Embryonic facial prominence (tissue), 1 donor: ENCODE measurements at regions not wholly inside any gene's neighbourhood (a gene's known extent, or its start where the extent isn't known, plus 50 kb on each side); places are given as distances from the start of the nearest gene placed in this dataset.
"Not testable (repeated sequence)": the region's sequence is repeated elsewhere in the genome, so short reads cannot be mapped to it uniquely, and the experiment has no call there.

Source experiments
- DNase-seq: peaks from one replicate; pipeline ENCODE4 v3.0.0-alpha.2; 2016; ENCODE audit errors: extremely low spot score

DNA sequence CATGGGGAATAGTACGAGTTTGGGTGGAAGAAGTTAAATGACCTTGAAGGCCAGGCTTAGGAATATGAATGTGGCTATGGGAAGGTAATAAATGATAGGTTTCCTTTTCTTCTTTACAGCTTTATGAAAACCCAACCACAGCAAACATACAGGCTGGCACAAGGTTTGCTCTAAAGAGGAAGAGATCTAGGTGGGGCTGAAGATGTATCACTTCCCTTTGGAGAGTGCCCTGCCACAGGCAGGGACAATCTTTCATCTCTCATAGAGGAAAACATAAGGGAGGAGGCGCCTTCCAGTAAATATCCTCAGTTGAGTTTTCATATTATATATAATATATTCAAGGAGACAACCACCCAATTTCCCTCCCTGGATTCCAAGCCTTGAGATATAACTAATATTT, 72.9 kb upstream of the FRMD6 start:
- no peak for DNase-seq

DNA sequence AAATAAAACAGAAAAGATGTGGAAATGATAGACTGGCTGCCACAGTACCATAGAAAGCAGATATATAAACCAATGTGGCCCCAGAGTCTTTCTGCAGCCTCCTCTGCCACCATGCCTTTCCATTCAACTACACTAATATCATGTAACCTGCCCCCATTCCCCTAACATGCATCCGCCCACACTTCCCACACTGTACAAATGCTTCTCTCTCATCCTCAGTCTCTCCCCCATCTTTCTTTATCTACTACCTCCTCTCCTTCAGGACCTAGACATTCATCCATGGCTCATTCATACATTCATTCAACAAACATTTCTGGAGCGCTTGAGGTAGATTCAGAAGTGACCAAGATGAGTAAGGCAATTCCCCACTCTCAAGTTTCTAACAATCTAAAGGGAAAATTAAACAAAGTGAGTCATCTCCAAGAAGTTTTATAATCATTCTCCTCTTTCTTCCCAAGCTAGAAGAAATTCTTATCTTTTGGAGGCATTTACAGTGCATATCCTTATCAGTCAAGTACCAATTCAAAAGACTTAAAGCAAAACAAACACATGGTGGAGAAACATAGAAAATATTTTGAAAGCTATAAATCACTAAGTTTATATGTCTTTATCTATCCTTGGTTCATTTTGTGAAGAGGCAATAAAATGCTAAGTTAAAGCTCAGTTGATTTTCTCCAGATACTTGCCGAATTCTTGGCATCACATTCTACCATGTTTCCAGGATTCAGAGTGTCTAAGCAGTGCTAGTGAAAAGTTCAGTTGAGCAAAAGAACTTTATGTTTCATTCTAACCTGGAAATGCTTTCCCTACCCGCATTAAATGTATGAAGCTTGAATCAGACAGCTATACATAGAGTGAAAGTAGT, 70.5 kb upstream of the FRMD6 start:
- no peak for DNase-seq

DNA sequence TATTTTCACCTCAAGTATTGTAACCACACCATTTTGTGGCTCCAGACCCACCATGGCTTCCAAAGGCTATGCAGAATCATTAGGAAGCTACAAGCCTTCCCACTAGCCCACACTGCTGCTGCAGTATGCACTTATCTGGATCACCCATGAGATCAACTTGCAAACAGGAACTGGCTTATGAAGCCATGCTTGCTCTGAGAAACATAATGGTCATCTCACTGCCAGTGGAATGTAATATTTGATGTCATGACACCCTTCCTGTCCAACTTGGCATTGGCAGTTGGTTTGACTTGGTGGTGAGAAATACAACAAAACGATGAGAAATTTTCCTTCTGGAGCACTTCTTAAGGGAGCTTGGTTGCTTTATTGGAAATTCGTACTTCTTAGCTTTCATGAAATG, 69.3 kb upstream of the FRMD6 start:
- no peak for DNase-seq

DNA sequence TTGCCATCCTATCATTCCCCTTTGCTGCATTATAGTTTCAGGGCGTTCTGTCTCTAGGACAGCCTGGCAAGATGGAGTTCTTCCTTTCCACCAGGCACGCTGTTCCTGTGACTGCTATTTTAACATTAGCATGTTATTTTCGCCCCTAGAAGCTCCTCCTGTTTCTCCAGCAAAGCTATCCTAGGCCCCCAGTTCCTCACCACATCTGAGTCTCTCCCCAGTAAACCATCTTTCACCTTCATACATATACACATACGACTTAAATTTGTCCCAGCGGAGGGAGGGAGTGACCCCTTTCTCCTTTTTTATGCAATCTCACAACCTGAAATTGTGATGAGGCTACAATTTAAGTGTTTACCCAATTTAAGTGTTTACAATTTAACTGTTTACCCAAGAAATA, 66.7 kb upstream of the FRMD6 start:
- DNase-seq = no peak

DNA sequence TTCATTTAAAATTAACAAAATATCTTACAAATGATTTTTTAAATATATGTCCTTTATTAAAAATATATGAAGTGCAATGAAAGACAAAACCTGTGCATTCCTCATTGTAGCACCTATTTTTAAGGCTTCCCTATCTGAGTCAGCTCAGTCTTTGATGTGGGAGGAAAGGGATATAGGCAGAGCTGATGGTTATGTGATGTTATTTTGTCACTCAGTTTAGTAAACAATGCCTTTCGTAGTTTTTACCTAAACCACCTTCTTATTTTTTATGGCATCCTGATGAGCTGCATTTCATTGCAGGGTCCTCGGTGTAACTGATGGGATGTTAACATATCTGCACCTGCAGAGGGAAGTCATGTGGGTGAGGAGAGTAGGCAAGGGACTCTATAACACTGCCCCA, 58.9 kb upstream of the FRMD6 start:
- no peak for DNase-seq

DNA sequence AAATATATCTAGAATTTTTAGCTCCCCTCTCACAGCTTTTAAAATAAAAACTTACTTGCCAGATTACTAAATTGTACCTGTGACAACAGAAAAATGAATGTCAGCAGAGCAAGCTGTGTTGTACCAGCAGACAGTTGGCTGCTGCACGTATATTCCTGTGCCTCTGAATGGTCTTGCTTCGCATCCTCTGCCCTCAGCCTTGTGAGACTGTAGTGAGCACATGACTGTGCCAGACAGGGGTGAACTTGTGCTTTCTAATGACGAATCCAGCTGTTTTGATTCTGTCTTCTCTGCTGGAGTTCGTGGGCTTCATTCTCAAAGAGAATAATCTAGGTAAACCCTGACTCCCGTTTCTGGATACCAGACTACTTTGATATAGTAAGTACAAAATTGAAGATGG, 58.3 kb upstream of the FRMD6 start:
- DNase-seq = no peak

DNA sequence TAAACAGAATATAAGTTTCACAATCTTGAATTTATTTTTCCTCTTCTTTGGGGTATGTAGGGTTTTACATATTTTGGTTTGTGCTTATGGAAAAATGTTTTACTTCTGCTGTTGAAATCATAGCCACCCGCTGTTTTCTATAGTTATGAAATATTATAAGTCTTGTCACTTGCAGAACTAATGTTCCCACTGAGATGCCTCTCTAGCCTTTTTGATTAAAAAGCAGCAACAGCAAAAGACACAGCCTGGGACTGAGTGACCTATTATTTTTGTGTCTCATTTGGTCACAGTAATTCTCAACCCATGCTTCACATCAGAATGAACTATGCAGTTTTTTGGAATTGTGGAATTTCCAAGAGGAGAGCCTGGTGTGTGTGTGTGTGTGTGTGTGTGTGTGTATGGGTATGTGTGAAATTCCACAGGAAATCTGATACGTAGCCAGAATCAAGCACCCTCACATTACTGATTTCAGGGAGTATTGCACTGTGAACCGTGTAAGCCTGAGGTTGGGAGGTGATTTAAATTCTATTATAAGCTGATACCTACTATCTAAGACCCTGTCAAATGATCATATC, 55.7 kb upstream of the FRMD6 start:
- DNase-seq = no peak

DNA sequence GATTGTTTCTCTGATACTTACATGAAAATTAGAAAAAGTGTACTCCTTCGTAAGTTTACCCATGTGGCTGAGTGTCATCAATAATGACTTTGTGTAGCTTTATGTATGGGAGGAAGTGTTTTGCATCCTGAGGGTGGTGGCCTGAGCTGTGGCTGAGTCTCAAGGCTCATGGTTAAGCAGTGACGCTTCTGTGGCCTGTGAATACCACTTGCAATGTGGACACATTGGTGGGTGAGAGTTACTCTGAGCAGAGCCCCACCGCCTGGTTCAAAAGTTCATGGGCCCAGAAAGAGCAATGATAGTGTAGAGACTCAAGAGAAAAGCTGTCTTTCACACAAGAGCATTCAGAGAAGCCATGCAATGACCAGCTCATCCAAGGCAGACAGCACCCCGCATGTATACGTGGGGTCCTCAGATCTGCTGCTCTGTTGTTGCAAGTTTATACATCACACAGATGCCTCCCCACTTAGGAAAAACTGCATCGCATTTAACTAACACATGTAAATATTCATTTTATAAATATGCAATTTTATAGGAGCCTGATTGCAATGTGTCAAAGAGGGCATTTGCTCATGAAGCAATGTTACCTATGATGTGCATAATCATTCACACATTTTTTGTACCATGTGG, 55.1 kb upstream of the FRMD6 start:
- DNase-seq = no peak

DNA sequence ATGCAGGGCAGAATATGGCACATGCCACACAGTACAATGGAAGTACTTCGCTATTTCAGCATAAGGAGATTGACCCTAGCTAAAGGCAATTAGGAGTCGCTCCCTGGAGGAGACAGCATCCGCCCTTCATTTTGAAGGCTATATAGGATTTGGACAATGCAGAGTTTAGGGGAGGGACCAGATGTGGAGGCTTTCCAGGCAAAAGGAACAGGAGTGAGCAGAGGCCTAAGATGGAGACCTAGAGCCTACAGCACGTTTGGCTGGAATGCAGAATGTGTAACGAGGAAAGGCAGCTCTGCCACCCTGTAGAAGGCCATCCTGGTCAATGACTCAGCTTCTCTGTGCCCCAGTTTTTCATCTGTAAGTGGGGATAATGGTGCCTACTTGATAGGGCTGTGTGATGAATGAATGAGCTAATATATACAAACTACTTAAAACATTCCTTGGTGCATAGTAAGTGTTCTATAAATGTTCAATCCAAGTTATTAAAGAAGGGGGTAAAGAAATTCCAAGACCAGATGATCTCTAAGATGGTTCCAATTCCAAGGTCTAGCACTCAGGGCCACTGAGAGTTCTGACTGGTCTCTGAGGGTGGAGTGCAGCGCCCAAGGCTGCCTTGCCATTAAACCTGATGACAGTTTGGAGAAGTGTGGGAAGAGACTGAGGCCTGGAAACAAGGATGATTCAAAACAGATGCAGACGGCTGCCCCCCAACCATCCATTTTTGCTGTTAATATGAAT, 54.3 kb upstream of the FRMD6 start:
- no peak for DNase-seq

DNA sequence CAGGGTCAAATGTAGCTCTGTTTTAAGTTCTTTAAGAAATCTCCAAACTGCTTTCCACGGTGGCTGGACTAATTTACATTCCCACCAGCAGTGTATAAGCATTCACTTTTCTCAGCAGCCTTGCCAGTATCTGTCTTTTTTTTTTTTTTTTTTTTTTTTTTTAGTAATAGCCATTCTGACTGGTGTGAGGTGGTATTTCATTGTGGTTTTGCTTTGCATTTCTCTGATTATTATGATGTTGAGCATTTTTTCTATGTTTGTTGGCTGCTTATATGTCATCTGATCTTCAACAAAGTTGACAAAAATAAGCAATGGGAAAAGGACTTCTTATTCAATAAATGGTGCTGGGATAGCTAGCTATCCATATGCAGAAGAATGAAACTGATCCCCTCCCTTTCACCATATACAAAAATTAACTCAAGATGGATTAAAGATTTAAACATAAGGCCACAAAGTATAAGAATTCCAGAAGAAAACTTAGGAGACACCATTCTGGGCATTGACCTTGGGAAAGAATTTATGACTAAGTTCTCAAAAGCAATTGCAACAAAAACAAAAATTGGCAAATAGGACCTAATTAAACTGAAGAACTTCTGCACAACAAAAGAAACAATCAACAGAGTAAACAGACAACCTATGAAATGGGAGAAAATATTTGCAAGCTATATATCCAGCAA, 52.6 kb upstream of the FRMD6 start:
- not testable (repeated sequence) for DNase-seq

DNA sequence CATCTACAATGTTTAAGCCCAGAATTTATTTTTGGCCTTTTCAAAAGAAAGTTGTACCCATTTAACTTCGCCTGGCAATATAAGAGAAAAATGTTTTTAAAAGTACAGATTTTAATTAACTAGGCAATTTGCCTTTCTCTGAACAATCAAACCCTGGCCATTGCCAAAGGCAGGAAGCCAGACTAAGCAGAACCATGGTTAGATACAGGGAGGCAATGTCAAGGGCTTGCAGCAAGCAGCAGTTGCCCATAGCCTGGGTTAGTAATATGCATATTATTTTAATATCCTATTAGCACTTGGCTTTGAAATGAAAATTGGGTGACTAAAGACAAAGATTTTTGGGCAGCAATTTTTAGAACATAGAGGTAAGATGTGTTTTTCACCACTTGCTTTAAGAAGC, 51.1 kb upstream of the FRMD6 start:
- DNase-seq = no peak
